HG02571 (cell line): ENCODE measurements at regions not wholly inside any gene's neighbourhood (a gene's known extent, or its start where the extent isn't known, plus 50 kb on each side); places are given as distances from the start of the nearest gene placed in this dataset.

Source experiments
- ATAC-seq: cut with Tn5 transposase; IDR thresholded peaks from one replicate; pipeline ENCODE4 v1.9.1; 2021; ENCODE audit warnings: mild to moderate bottlenecking, moderate library complexity; ENCODE audit not compliant: unreplicated experiment

GRCh38 chr17:36861531-36861930, 75.7 kb upstream of the LHX1 start:
- no peak for ATAC-seq

GRCh38 chr17:36862116-36862920, 75.0 kb upstream of the LHX1 start:
- no peak for ATAC-seq

- no peak for ATAC-seq
These were observed 74.1 kb upstream of the LHX1 start for GRCh38 chr17:36863131-36863530.

DNA sequence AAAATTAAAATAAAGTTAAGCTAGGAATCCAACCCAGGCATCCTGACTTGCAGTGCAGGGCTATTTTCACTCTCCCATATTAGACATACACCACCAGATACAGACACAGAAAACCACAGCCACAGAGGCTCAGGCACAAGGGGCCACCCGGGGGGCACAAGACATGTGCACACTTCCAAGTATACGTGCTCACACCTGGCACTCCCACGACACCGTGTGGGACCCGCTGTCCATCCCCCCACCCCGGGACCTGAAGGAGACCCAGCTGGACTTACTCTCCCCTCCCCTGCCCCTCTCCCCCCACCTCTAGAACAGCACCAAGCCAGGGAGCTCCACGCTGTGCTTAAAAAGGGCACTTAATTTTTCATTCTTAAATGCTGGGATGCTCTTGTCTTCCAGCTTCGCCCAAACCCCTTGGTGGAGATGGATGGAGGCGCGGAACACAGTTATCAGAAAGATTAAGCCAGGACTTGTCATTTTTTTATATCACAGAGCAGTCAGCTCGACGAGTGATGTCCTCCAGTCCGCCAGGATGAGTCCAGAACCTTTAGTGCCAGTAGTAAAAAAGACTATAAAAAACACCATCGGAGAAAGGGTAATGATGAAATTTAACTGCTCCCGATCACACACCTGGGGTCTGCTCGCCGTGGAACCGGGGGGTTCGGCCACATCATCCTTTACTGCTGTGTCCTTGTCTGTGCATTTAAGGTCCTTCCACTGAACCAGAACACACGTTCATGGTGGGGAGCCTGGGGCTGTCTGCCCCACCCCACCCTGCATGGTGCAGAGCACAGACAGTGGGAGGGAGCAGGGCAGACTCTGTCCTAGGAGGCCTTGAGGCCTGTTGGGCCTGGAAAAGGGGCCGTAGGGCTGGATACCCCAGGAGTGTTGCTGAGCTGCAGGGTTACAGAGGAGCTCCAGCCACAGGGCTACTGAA, 73.3 kb upstream of the LHX1 start:
- no peak for ATAC-seq

DNA sequence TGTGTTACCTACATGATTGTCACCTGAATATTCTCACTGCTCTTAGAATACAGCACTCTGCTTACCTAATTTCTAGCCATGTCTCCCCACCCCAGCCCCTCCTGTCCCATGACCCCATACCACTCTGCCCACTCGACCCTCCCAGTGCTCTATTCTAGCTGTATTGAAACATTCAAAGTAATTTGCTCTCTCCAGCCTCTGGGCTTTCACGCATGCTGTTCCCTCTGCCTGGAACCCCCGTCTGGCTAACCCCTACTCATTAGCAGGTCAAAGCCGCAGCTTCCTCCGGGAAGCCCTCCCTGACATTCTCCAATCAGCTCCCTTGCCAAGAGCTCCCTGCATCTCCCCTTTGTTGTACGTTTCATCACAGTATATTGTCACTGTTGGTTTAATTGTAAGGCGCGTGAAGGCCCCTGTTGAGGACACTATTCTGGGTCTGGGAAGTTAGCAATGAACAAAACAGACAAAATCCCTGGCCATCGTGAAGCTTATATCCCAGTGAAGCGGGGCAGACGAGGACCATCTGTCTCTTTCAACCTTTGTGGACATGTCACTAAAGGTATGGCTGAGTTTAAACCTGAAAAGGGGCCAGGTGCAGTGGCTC, 72.3 kb upstream of the LHX1 start:
- no peak for ATAC-seq

GRCh38 chr17:36867716-36868341, 69.4 kb upstream of the LHX1 start:
- no peak for ATAC-seq

- no peak for ATAC-seq
These were observed 68.5 kb upstream of the LHX1 start for GRCh38 chr17:36868777-36869176.

GRCh38 chr17:36869441-36869840, 67.8 kb upstream of the LHX1 start:
- ATAC-seq = no peak

DNA sequence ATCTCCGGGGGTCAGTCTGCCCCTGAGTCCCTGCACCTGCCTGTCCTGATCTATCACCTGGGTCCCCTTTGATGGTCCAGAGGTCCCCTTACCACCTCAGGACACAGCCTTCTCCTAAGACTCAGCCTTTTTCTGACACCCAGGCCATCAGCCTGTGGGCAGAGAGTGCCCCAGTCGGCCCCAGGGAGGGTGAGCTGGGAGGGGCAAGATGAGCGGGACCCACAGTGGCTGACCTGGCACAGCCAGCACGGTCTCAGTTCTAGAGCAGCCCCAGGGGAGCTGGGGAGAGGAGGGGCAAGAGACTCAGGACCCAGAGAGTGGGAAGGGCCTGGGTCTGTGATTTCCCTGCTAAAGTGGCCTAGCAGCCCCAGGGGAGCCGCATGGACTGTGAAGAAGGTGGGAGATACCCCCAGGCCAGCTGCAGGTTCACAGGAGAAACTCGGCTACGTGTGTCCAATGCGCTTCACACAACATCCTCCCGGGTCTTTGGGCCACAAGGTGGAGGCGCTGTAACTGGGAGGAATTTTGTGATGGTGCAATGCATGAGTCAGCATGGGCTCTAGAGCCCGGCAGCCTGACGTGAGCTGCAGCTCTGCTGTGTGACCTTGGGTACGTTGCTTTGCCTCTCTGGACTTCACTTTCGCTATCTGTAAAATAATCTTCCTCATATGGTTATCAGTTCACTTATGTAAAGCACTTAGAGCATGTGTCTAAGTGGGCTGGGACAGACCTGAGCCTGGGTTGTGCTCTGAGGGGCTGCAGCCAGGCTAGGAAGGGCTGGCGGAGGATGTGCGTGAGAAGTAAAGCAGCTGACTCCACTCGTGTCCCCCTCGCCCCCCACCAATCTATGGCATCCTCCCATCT, 67.2 kb upstream of the LHX1 start:
- ATAC-seq = no peak

DNA sequence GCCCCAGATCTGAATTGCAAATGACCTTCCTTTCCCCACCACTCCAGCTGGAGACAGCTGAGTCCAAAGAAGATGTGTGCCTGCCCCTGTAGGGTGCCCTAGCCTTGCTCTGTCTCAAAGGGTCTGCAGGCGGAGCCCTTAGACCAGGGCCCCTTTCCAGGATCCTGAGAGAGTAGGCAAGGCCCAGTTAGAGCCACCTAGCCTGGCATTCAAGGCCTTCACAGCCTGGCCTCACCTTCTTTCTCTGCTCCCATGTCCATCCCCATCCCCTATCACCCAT, 66.6 kb upstream of the LHX1 start:
- ATAC-seq = no peak

DNA sequence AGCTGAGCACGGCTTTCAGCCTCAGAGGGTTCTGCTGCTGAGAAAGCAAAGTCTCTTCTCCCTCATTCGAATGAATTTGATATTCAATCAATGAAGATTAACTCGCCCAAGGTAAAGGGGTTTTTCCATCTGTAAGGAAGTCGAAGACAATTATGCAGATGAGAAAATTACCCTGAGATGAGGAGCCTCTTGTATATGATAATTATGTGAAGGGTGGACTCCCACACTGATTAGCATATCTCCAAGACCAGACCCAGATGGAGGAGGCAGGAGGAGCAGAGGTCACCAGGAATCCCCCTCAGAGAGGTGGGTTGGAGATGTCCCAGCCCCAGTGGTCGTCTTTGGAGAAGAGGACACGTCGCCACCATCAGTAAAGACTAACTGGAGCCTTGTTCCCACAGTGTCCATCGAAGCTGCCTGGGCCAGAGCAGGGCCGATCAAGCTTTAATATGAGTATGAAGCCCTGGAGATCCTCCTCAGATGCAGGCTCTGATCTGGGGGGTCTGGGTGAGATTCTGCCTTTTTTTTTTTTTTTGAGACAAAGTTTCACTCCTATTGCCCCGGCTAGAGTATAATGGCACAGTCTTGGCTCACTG, 61.5 kb upstream of the LHX1 start:
- no peak for ATAC-seq

DNA sequence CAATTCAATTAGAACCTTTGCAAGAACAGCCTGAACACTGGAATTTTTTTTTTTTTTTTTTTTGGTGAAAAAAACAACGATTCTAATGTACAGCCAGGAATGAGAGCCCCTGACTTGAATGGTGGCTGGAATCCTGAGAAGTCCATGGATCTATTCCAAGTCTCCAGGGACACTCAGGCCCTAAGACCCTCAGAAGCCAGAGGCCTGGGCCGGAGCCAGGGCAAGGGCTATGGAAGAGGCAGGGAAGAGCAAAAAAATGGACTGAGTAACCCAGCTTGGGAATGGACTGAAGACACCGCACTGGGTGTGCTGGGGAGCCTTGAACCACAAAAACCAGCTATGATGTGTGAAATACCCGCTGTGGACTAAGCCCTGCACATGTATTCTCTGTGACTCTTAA, 60.3 kb upstream of the LHX1 start:
- ATAC-seq = no peak

DNA sequence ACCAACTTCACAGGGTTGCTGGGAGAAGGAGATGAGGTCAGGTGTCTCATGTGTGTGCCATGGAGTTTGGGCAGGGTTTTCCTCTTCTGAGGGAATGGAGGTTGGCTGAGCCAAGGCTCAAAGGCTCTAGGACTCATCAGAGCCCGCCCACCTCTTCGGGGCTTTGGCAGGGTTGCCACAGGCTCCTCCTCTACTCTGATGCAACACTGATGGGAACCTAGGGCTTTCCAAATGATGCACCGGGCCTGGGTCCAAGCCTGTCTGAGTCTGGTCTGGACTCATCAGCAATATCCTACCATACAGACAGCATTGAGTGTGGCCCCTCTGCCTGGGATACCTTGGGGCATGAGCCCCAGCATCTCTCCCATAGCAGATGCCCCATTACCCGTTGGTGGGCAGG, 59.5 kb upstream of the LHX1 start:
- ATAC-seq = no peak

DNA sequence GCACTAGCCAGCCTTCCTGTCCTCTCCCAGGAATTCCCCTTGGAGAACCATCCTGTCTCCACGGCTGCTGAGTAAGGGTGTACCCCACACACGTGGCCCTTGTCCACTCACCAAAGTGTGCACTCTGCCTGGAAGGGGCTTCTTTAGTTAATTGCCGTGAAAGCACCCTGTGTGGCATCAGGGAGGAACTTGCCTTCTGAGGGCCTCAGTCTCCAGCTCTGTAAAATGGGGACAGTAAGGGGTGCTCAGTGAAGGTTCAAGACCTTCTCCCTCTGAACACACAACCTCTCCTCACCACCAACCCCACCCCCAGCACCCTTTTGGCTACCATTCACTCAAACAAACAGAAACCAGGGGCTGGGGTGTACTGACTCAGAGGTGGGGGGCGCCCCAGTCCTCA, 59.1 kb upstream of the LHX1 start:
- no peak for ATAC-seq

- no peak for ATAC-seq
These were observed 58.2 kb upstream of the LHX1 start for GRCh38 chr17:36879027-36879426.

DNA sequence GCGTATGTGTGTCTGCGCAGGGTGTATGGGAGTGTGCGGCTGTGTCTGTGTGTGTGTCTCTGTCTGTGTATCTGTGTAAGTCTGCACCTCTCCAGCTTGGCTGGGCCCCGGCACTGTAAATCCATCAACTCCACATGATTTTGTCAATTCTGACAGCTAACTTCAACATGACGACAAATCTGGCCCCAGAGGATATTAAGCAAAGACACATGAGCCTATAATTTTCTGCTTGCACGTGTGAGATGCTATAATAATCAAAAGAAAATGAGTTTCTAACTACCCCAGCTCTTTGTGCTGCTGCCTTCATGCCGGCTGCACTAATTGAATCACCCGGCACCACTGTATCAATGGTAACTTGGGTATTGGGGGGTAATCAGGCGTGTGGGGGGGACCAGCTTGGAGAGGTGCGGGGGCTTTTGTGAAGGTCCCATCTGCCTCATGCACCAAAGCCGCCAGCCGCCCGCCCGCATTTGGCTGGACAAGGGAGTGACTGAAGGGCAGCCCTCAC, 57.6 kb upstream of the LHX1 start:
- ATAC-seq = no peak

DNA sequence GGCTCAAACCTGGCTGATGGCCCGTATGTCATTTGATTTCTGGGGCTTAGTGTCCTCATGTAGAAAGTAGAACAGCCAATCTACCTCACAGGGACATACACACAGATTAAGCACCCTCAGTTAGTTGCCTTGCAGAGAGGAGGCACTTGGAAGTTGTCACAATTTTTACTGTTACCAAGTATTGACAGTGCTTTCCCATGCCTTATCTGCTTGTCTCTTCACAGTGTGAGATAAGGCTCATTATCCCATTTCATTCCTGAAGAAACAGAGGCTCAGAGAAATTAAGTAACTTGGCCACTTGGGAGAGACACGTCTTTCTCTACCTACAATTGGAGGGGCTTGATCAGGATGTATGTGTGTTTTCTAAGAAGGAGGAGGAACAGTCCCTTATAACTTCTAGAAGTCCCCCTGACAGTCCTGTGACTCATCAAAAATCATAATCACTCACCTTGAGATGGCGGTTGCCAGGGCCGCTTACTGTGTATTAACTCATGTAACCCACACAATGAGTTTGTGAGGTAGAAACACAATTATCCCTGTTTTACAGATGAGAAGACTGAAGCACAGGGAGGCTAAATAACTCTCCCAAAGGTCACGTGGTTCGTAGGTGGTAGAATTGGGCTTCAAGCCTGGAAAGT, 56.9 kb upstream of the LHX1 start:
- no peak for ATAC-seq

DNA sequence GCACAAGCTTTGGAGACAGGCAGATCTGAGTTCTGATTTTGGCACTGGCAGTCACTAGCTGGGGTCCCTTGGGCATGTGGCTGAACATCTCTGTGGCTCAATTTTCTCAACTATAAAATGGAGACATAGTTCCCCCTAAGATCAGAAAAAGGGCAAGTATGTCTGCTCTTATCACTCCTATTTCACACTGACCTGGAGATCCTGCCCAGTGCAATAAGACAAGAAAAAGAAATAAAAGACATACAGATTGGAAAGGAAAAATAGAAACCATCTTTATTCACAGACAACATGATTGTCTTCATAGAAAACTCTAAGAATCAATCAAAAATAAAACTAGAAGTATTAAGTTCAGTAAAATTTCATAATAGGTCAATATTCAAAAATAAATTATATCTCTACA, 56.0 kb upstream of the LHX1 start:
- ATAC-seq = no peak

DNA sequence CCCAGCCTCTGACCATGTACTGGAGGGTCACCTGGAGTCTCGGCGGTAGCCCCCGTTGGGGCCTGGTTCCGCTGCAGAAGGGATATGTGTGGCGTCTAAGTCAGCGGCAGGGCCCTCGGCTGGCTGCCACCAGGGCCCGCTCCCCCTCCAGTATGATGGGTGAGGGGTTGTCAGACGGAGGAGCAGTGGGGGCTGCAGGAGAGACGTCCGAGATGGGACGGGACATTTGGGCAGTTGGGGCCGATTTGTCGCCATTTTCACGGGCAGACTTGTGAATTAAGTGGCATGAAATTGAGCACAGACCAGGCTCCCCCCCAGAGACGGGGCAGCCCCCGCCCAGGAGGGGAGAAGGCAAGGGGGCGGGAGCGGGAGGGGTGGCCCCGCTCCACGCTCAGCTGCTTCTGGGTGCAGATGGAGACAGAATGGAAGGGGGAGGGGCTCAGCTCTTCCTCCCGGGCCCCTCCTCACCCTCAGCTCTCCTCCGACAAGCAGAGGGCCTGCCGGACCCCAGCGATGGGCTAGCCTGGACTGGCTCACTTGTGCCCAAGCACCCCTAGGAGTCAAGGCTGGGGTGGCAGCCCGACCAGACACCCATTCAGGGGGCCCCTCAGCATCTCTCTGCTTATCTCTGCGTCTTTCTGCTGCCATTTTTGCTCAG, 52.7 kb upstream of the LHX1 start:
- ATAC-seq = no peak
